Suppressor macrophage (primary cell): ENCODE measurements at regions not wholly inside any gene's neighbourhood (a gene's known extent, or its start where the extent isn't known, plus 50 kb on each side); places are given as distances from the start of the nearest gene placed in this dataset.

Source experiments
- DNase-seq, 4 experiments: peaks; one replicate each; pipeline ENCODE4 v3.0.0-alpha.2; 2020 to 2022

DNA sequence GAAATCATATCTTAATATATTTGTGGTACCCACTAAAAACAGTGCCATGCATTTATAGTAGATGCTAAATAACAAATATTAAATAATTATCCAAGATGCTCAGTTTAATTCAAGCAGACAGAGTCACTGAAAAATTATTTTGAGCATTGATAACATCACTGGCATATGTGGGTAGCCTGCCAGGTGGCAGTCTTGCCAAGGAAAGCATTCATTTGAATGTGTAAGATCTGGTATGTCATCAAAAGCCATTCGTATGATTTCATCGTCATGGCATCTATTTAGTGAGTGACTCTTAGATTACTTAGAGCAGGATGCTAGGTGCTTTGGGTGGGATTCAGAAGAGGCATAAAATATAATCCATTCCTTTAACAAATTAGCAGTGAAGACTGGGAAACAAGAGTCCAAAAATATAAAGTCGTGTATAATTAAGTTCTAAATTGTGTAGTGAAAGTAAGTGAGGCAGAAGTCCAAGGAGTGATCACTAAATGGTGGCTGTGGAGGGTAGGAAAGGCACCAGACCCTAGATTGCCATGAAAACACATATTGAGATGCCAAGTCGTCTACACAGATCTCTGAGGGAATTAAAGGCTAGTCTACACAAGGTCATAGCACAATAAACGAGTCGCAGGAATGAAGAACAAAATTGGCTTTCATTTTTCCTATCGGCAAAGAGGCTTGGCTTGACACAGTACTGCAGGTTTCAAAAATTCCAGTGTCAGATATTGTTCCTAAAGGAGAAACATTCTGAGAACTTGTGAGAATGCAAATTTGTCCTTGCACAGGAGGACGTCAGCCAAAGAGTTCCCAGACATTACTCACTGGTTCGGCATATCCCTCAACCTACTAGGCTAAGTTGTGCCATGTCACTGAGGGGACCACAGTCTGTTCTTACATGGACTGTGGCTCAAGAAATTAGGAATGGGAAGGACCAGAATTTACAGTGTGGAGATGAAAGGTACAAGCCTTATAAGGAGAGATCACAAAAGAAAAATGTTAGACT lies 130.8 kb downstream of the LYPLAL1 start:
- peak in 1 of 4 experiments; percentile 1 for DNase-seq

GRCh38 chr1:219302697-219303096 lies 129.0 kb downstream of the LYPLAL1 start:
- no peak for DNase-seq

GRCh38 chr1:219299420-219299819 lies 125.7 kb downstream of the LYPLAL1 start:
- no peak for DNase-seq

DNA sequence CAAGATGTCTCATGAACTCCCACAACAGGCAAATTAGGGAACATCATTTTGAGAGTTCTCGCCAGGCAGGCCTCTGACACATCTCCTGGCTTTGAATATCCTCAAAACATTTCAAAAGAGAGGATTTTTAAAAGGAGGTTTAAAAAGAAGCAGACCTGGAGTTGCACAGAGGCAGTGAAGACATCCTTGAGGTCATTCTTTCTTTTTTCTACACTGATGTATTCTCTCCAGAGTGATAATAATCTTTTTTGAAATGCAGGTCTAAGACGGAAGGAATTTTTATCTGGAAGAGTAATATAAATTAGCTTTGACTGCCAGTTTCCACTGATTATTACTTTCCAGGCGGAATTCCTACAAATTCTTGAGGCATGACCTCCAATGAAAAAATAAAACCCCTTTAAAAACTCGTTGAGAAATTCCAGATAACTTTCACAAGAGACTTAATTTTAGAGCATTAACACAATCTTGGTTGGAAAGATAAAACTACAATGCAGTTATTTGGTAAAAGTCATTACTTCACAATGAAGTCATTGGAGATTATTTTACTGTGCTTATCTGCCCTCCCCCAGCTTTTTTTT lies 125.0 kb downstream of the LYPLAL1 start:
- DNase-seq = peak in 2 of 4 experiments; percentile 7 to 24

DNA sequence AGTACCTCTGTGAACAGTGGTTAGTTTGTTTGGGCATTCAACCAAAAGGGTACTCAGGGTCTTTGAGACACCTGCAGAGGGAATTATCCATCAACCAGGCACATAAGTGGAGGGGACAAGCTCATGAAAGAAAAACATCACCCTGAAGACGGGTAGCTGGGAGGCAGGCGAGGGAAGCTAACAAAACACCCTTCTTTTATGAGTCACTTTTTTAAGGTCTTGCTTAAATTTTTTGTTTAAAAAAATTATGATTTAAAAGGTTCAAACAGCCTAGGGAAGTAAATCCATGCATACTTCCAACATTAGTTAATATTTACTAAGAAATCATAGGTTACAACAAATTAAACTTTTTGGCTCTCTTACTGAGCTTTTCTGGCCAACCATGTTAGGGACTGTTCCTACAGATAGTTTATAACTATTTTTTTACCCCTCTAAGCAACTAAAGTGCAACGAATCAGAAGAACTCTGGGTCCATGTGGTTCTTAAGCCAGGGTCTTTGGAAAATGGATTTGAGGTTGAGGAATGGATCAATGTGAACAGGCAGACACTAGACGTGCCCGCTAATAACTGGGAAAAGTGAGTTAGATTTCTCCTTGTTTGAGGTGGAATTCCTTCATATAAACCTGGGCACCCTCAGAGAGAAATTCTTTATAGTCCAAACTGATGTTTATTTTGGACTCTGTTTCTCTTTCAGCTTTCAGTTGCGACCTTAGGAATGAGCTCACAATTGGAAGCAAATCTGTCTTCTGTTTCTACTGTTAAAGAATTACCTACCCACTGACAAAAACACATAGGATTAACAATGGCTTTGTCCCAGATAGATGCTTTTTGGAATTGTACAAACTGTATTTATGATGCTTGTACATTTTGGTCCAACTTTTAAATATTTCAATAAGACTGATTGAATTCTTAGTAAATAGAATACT lies 123.0 kb downstream of the LYPLAL1 start:
- DNase-seq = no peak

- DNase-seq = no peak
Observed at GRCh38 chr1:219294251-219294650, 120.6 kb downstream of the LYPLAL1 start.

- DNase-seq = no peak
Observed at GRCh38 chr1:219293410-219293809, 119.7 kb downstream of the LYPLAL1 start.

- no peak for DNase-seq
Observed at GRCh38 chr1:219292999-219293398, 119.3 kb downstream of the LYPLAL1 start.

DNA sequence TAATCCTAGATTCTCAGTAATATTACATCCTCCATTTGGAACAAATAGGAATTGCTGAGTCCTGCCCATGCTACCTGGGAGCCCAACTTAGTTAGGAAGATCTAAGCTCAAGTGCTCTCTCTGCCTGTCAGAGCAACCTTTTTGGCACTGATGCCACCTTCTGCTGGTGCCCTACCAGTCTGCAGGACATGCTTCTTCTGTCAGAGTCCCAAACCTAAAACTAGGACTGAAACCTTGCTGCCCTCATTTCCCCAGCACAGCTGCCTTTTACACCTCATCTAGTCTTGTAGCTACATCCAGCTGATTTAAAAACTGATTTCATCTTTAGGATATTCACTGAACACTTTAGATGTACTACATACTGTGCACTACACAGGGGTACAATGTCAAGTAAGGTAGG lies 118.7 kb downstream of the LYPLAL1 start:
- DNase-seq = no peak

GRCh38 chr1:219289171-219289570 lies 115.5 kb downstream of the LYPLAL1 start:
- DNase-seq = no peak

- no peak for DNase-seq
Observed at GRCh38 chr1:219283541-219283940, 109.9 kb downstream of the LYPLAL1 start.

DNA sequence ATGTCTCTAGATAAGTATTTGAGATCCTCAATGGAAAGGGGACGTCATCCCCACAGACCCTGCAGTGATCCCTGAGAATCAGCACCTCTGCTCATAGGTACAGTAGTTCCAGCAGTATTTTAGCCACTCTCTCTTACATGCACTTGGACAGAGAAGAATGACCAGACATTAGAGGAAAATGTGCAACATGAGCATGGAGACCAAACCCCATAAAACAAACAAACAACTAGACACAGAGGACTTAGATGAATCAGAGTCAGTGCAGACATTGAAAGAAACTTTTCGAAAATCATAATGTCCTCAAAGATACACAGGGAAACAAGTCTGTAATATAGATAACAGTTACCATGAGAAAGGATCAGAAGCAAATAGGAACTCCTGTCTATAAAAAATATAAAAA lies 108.2 kb downstream of the LYPLAL1 start:
- no peak for DNase-seq

DNA sequence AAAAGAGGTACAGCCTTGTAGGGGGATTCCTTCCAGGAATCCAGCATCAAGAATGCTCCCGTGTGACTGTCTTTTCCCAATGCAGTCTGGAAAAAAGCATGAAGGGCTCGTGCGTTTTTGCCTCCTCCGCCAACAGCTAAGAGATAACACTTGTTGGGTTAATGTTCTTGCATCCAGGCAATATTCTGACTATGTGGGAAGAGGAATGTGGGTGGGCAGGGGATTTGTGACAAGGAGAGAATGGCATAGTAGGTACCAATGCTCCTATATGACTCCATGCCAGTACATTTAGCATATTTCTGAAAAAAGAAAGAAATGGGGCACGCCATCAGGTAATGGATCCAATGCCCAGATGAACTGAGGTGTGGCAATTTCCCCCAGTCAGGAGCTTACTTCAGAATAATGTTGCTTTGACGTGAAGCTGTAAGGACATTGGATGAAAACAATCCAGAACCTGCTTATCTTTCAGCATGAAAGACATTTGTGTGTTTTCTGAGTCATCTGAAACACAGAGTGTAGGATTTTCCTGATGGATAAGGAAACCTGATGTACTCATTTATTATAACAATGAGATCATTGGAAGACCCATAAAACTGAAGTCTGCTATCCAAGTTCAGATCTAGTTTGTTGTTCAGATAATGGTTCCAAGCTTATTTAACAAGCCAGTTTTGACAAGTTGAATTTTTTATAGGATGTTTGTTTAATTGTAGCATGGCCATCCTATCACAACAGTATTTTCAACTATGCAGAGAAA lies 105.5 kb downstream of the LYPLAL1 start:
- DNase-seq = no peak

- no peak for DNase-seq
Observed at GRCh38 chr1:219278288-219278687, 104.6 kb downstream of the LYPLAL1 start.

- no peak for DNase-seq
Observed at GRCh38 chr1:219277304-219278105, 103.8 kb downstream of the LYPLAL1 start.

- DNase-seq = no peak
Observed at GRCh38 chr1:219276049-219276738, 102.5 kb downstream of the LYPLAL1 start.

- no peak for DNase-seq
Observed at GRCh38 chr1:219273088-219273686, 99.5 kb downstream of the LYPLAL1 start.

DNA sequence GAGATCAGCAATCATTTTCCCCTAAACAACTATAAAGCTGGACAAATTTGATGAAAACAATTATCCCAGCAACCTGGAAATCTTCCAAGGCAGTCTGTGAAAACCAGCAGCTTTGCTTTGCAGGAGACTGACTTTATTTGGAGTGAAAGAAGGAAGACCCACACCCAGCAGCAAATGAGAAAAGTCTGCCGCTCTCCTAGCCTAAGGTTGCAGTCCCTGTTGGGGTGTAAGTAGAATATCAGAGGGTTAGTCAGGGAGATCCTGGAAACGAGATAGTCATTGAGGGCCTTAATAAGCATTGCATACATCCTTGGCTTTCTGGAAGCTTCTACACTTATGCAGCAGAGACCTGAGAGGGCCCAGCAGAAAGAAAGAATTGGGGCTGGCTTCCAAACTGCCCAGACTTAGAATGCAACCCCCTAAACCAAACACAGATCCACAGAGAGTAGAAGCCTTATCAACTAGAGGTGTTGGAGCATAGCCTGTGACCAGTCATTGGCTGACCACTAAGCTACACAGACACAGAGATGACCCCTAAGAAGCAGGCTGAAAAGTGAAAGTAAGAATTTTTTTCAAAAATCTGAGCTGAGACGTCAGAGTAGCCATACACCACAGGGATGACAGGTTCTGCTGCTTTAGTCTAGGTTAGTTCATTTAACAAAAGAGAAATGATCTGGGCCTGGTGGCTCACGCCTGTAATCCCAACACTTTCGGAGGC lies 98.3 kb downstream of the LYPLAL1 start:
- DNase-seq = no peak

DNA sequence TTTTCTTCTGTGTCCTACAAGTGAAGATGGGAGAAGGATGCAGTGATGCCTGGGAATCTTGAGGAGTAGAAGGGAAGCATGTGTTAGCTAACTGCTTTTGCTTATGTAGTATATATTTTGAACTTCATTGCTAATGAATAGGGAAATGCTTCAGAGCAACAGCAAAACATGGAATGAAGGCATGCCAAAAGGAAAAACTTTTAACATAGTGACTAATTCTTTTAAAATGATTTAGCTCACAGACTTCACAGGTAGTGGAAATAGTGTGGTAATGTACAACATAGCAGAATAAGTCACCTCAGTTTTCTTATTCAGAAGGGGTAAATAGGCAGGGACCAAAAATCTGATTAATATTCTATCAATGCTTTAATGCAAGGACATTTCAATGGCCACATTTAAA lies 95.5 kb downstream of the LYPLAL1 start:
- no peak for DNase-seq
